ENCODE measurements at regions not wholly inside any gene's neighbourhood (a gene's known extent, or its start where the extent isn't known, plus 50 kb on each side); places are given as distances from the start of the nearest gene placed in this dataset.
A peak's percentile ranks its signal among the peaks of the same experiment; 100 is the strongest.

- H3K4me3 ChIP-seq (ENCODE audit: low read depth, low read length), result no peak overlapping the region
- no peaks in the 10 kb centered on the region for H3K36me3 ChIP-seq (ENCODE audit: control insufficient read depth, insufficient read depth, low read length)
- H3K27me3 ChIP-seq (ENCODE audit: control insufficient read depth, insufficient read depth, low read length), result no peaks in the 10 kb centered on the region
- DNase-seq (ENCODE audit: low read depth), result no peak
- no peak for TF ChIP-seq CTCF (IDR thresholded peaks at IDR 0.05; ENCODE audit: insufficient read depth, low read length, poor library complexity, severe bottlenecking)
Measured at GRCh38 chr12:19719672-19720071, 280.4 kb downstream of the AEBP2 start.

GRCh38 chr12:19726122-19726521, 286.8 kb downstream of the AEBP2 start:
- H3K27me3 ChIP-seq (ENCODE audit: control insufficient read depth, insufficient read depth, low read length), result no peaks in the 10 kb centered on the region
- H3K4me3 ChIP-seq (ENCODE audit: low read depth, low read length), result no peak overlapping the region
- H3K36me3 ChIP-seq (ENCODE audit: control insufficient read depth, insufficient read depth, low read length), result no peaks in the 10 kb centered on the region
- no peak for TF ChIP-seq CTCF (IDR thresholded peaks at IDR 0.05; ENCODE audit: insufficient read depth, low read length, poor library complexity, severe bottlenecking)
- no peak for DNase-seq (ENCODE audit: low read depth)

- no peak overlapping the region for H3K4me3 ChIP-seq (ENCODE audit: low read depth, low read length)
- TF ChIP-seq CTCF (IDR thresholded peaks at IDR 0.05; ENCODE audit: insufficient read depth, low read length, poor library complexity, severe bottlenecking), result no peak
- no peaks in the 10 kb centered on the region for H3K36me3 ChIP-seq (ENCODE audit: control insufficient read depth, insufficient read depth, low read length)
- H3K27me3 ChIP-seq (ENCODE audit: control insufficient read depth, insufficient read depth, low read length), result no peaks in the 10 kb centered on the region
- no peak for DNase-seq (ENCODE audit: low read depth)
Measured at GRCh38 chr12:19726592-19726991, 287.3 kb downstream of the AEBP2 start.

GRCh38 chr12:19737019-19737418, 297.7 kb downstream of the AEBP2 start:
- Histone ChIP-seq H3K4me3 (ENCODE audit: low read depth, low read length) (no peak overlapping the region), H3K27me3 (ENCODE audit: control insufficient read depth, insufficient read depth, low read length) (no peaks in the 10 kb centered on the region), H3K36me3 (ENCODE audit: control insufficient read depth, insufficient read depth, low read length) (no peaks in the 10 kb centered on the region)
- no peak for DNase-seq (ENCODE audit: low read depth)
- TF ChIP-seq CTCF (IDR thresholded peaks at IDR 0.05; ENCODE audit: insufficient read depth, low read length, poor library complexity, severe bottlenecking), result no peak

- peak; percentile 44 for TF ChIP-seq CTCF (IDR thresholded peaks at IDR 0.05; ENCODE audit: insufficient read depth, low read length, poor library complexity, severe bottlenecking)
- H3K36me3 ChIP-seq (ENCODE audit: control insufficient read depth, insufficient read depth, low read length), result no peaks in the 10 kb centered on the region
- DNase-seq (ENCODE audit: low read depth), result peak; percentile 14
- no peaks in the 10 kb centered on the region for H3K27me3 ChIP-seq (ENCODE audit: control insufficient read depth, insufficient read depth, low read length)
- no peak overlapping the region for H3K4me3 ChIP-seq (ENCODE audit: low read depth, low read length)
Measured at GRCh38 chr12:19739195-19739776, 300.0 kb downstream of the AEBP2 start.

GRCh38 chr12:19740472-19741131, 301.3 kb downstream of the AEBP2 start:
- no peak for TF ChIP-seq CTCF (IDR thresholded peaks at IDR 0.05; ENCODE audit: insufficient read depth, low read length, poor library complexity, severe bottlenecking)
- Histone ChIP-seq H3K27me3 (ENCODE audit: control insufficient read depth, insufficient read depth, low read length) (no peaks in the 10 kb centered on the region), H3K36me3 (ENCODE audit: control insufficient read depth, insufficient read depth, low read length) (no peaks in the 10 kb centered on the region), H3K4me3 (ENCODE audit: low read depth, low read length) (no peak overlapping the region)
- no peak for DNase-seq (ENCODE audit: low read depth)

Measured in kidney epithelial cell (primary cell).